K562 (cell line): ENCODE measurements at regions not wholly inside any gene's neighbourhood (a gene's known extent, or its start where the extent isn't known, plus 50 kb on each side); places are given as distances from the start of the nearest gene placed in this dataset.

Source experiments
- ARID3A ChIP-seq: IDR thresholded peaks from 2 replicates; pipeline ENCODE4 v1.6.1; 2012; ENCODE audit warnings: low read depth, low read length, improper control_type of control experiment, borderline replicate concordance
- CREBBP ChIP-seq: IDR thresholded peaks from one replicate; pipeline ENCODE4 v1.6.1; 2012; ENCODE audit warnings: low read depth, mild to moderate bottlenecking, control low read depth, inconsistent platforms, low read length
- CTCF ChIP-seq, 3 experiments: IDR thresholded peaks in 2 of 3; conservative IDR thresholded peaks in 1 of 3; 2 replicates each; pipeline ENCODE4 v1.5.1; 2011 to 2012; ENCODE audit warnings: low read length in 3 of 3, mild to moderate bottlenecking in 3 of 3, control low read depth in 2 of 3, improper control_type of control experiment in 1 of 3, inconsistent platforms in 1 of 3, low read depth in 1 of 3, mixed read lengths in 1 of 3, moderate library complexity in 1 of 3; ENCODE audit not compliant: insufficient read depth in 2 of 3
- DLX4 ChIP-seq: fragments of 250-450 bp; sonication (Bioruptor Pico); IDR thresholded peaks from 2 replicates; pipeline ENCODE4 v1.6.1; 2021; ENCODE audit warnings: mild to moderate bottlenecking
- JUN ChIP-seq, 2 experiments: sonication (generic) in 1 of 2; formaldehyde crosslinking in 1 of 2; IDR thresholded peaks; 2 replicates each; pipeline versions ENCODE4 v1.6.1 to v1.8.0; 2012 to 2022; ENCODE audit warnings: borderline replicate concordance in 2 of 2, mild to moderate bottlenecking in 2 of 2, improper control_type of control experiment in 1 of 2, low read depth in 1 of 2, low read length in 1 of 2, missing genetic modification reagents in 1 of 2
- MEIS2 ChIP-seq: fragments of 450-650 bp; IDR thresholded peaks from 2 replicates; pipeline ENCODE4 v1.6.1; 2014; ENCODE audit warnings: mild to moderate bottlenecking; ENCODE audit not compliant: partially characterized antibody
- POLR2AphosphoS5 ChIP-seq: IDR thresholded peaks from 2 replicates; pipeline ENCODE4 v1.6.1; 2011; ENCODE audit warnings: mild to moderate bottlenecking, low read depth, low read length, moderate library complexity; ENCODE audit not compliant: control insufficient read depth, insufficient read depth
- SMAD3 ChIP-seq: fragments of 450-650 bp; formaldehyde crosslinking; conservative IDR thresholded peaks from 2 replicates; pipeline ENCODE4 v1.4.0; 2020; ENCODE audit warnings: mild to moderate bottlenecking
- SMARCE1 ChIP-seq: fragments of 450-650 bp; IDR thresholded peaks from 2 replicates; pipeline ENCODE4 v1.7.1; 2016; ENCODE audit warnings: mild to moderate bottlenecking
- XRCC5 ChIP-seq: fragments of 200-400 bp; formaldehyde crosslinking; IDR thresholded peaks from 2 replicates; pipeline ENCODE4 v1.6.1; 2017; ENCODE audit warnings: low read depth, mild to moderate bottlenecking, low read length
- ZBTB33 ChIP-seq: sonication (generic); formaldehyde crosslinking; IDR thresholded peaks from 2 replicates; pipeline ENCODE4 v1.8.1; 2023; ENCODE audit warnings: mild to moderate bottlenecking, missing genetic modification reagents
- ZNF583 ChIP-seq: fragments of 250-450 bp; sonication (Bioruptor Pico); IDR thresholded peaks from 2 replicates; pipeline ENCODE4 v1.4.0; 2020
- ZNF609 ChIP-seq: sonication (generic); formaldehyde crosslinking; IDR thresholded peaks from 2 replicates; pipeline ENCODE4 v1.8.1; 2023; ENCODE audit warnings: missing genetic modification reagents, mild to moderate bottlenecking, borderline replicate concordance
- ZZZ3 ChIP-seq: fragments of 450-650 bp; IDR thresholded peaks from 2 replicates; pipeline ENCODE4 v1.6.1; 2016; ENCODE audit warnings: antibody characterized with exemption, mild to moderate bottlenecking, moderate library complexity

GRCh38 chr18:8478968-8479370, 130.3 kb upstream of the RAB12 start:
- TF ChIP-seq CTCF (IDR thresholded peaks at IDR 0.05 in 2 of 3, conservative IDR thresholded peaks at IDR 0.05 in 1 of 3; ENCODE audit: insufficient read depth in 2 of 3, low read depth in 1 of 3, low read length in 3 of 3): no peak
- TF ChIP-seq SMARCE1: no peak
- TF ChIP-seq ZZZ3: no peak
- TF ChIP-seq ARID3A: no peak
- no peak for TF ChIP-seq ZNF609 (CRISPR knock-in tag)
- no peak for TF ChIP-seq XRCC5
- TF ChIP-seq CREBBP: no peak
- TF ChIP-seq POLR2AphosphoS5: no peak
- no peak for TF ChIP-seq ZBTB33 (CRISPR knock-in tag)
- TF ChIP-seq MEIS2: no peak
- no peak for TF ChIP-seq SMAD3
- TF ChIP-seq ZNF583: no peak
- TF ChIP-seq DLX4 (CRISPR knock-in tag): no peak
- TF ChIP-seq JUN (IDR thresholded peaks at IDR 0.05; ENCODE audit: borderline replicate concordance, low read depth, low read length): no peak
- TF ChIP-seq JUN (CRISPR knock-in tag; IDR thresholded peaks at IDR 0.05; ENCODE audit: borderline replicate concordance): no peak
